WTC11 (cell line): ENCODE measurements at regions not wholly inside any gene's neighbourhood (a gene's known extent, or its start where the extent isn't known, plus 50 kb on each side); places are given as distances from the start of the nearest gene placed in this dataset.

ENCODE experiments used
- CTCF ChIP-seq: fragments of 200-600 bp; IDR thresholded peaks from 2 replicates; pipeline ENCODE4 v1.8.0; 2022; ENCODE audit warnings: antibody characterized with exemption
- E2F5 ChIP-seq: sonication (generic); formaldehyde crosslinking; IDR thresholded peaks from 2 replicates; pipeline ENCODE4 v1.8.1; 2022; ENCODE audit warnings: mild to moderate bottlenecking, moderate library complexity, missing genetic modification reagents
- ELF4 ChIP-seq: sonication (generic); formaldehyde crosslinking; IDR thresholded peaks from 2 replicates; pipeline ENCODE4 v1.8.1; 2022; ENCODE audit warnings: low read depth, mild to moderate bottlenecking, moderate library complexity, missing genetic modification reagents
- HMGA2 ChIP-seq: fragments of 250-450 bp; sonication (Bioruptor Pico); IDR thresholded peaks from 2 replicates; pipeline ENCODE4 v1.4.0; 2021; ENCODE audit warnings: mild to moderate bottlenecking, moderate library complexity
- JAZF1 ChIP-seq: fragments of 250-450 bp; sonication (Bioruptor Pico); IDR thresholded peaks from 2 replicates; pipeline ENCODE4 v1.9.0; 2021; ENCODE audit warnings: moderate library complexity, mild to moderate bottlenecking, inconsistent platforms
- MAX ChIP-seq: sonication (generic); formaldehyde crosslinking; IDR thresholded peaks from 2 replicates; pipeline ENCODE4 v1.8.0; 2022; ENCODE audit warnings: mild to moderate bottlenecking, missing genetic modification reagents
- NR1H2 ChIP-seq: sonication (generic); formaldehyde crosslinking; IDR thresholded peaks from 2 replicates; pipeline ENCODE4 v1.9.0; 2021; ENCODE audit warnings: mild to moderate bottlenecking, moderate library complexity, missing genetic modification reagents
- PREB ChIP-seq: sonication (generic); formaldehyde crosslinking; IDR thresholded peaks from 2 replicates; pipeline ENCODE4 v1.8.1; 2022; ENCODE audit warnings: mild to moderate bottlenecking, missing genetic modification reagents, moderate library complexity, borderline replicate concordance
- RELA ChIP-seq: sonication (generic); formaldehyde crosslinking; IDR thresholded peaks from 2 replicates; pipeline ENCODE4 v1.8.1; 2022; ENCODE audit warnings: missing genetic modification reagents, mild to moderate bottlenecking, borderline replicate concordance
- STAT6 ChIP-seq: sonication (generic); formaldehyde crosslinking; conservative IDR thresholded peaks from 2 replicates; pipeline ENCODE4 v1.8.1; 2023; ENCODE audit warnings: mild to moderate bottlenecking, low read depth, missing genetic modification reagents, moderate library complexity
- USF2 ChIP-seq: sonication (generic); formaldehyde crosslinking; IDR thresholded peaks from 2 replicates; pipeline ENCODE4 v1.8.1; 2023; ENCODE audit warnings: mild to moderate bottlenecking, missing genetic modification reagents, moderate library complexity
- ZNF416 ChIP-seq: fragments of 250-450 bp; sonication (Bioruptor Pico); IDR thresholded peaks from 2 replicates; pipeline ENCODE4 v1.9.0; 2021; ENCODE audit warnings: mild to moderate bottlenecking, inconsistent platforms

GRCh38 chr12:27142101-27142721 is 59.8 kb upstream of the C12orf71 start:
- TF ChIP-seq HMGA2 (CRISPR knock-in tag) (no peak), NR1H2 (CRISPR knock-in tag) (no peak), MAX (CRISPR knock-in tag) (no peak), CTCF (peak; percentile 67), JAZF1 (CRISPR knock-in tag) (no peak), PREB (CRISPR knock-in tag) (no peak), E2F5 (CRISPR knock-in tag) (no peak), RELA (CRISPR knock-in tag) (no peak), USF2 (CRISPR knock-in tag) (no peak), ELF4 (no peak), ZNF416 (no peak), STAT6 (CRISPR knock-in tag) (no peak)
